ENCODE measurements at regions not wholly inside any gene's neighbourhood (a gene's known extent, or its start where the extent isn't known, plus 50 kb on each side); places are given as distances from the start of the nearest gene placed in this dataset.

DNA sequence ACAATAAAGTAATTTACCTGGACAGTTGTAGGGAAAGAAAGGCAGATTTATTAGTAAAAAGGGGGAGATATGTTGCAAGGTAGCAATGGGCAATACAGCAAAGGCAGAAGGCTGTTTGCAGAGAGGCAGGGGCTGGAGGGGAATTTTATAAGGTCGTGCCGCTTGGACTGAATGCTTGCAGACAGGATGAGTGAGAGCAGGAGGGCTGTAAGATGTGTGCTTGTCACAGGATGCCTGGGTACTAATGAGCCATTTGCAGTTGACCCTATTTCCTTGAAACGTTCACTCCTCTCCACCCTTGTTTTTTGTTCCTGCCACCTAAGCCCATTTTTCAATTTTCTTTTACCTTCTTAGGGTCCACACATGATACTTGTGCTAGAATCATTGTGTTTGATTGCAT is 214.7 kb downstream of the TRAM1L1 start:
- DNase-seq (ENCODE audit: insufficient read length) (no peak), FAIRE-seq (no peak)
- no peak for TF ChIP-seq TAF1 (IDR thresholded peaks at IDR 0.05; ENCODE audit: borderline replicate concordance, low read depth, low read length)
- TF ChIP-seq POLR2AphosphoS5 (IDR thresholded peaks at IDR 0.05; ENCODE audit: low read depth, low read length), result no peak
- no peak for TF ChIP-seq POLR2A (IDR thresholded peaks at IDR 0.05; ENCODE audit: low read depth, low read length)

DNA sequence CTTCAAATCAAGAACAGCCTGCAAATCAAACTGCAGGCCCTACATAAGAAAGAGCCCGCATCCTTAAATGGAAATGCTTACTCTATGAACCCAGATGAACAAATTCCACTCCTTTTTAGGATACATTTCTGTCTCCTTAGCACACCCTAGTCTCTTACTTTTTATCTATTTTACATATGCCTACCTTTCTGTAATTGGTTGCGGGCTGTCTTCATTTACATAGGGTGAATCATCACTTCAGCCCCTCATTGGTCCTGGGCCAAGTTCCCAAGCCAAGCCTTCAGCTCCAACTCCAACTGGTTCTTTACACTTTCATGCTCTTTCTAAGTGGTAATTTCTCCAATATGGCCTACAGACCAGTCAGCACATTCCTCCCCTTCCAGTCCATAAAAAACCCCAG is 219.3 kb downstream of the TRAM1L1 start:
- FAIRE-seq, result no peak
- no peak for TF ChIP-seq POLR2A (IDR thresholded peaks at IDR 0.05; ENCODE audit: low read depth, low read length)
- no peak for TF ChIP-seq POLR2AphosphoS5 (IDR thresholded peaks at IDR 0.05; ENCODE audit: low read depth, low read length)
- TF ChIP-seq TAF1 (IDR thresholded peaks at IDR 0.05; ENCODE audit: borderline replicate concordance, low read depth, low read length), result no peak
- no peak for DNase-seq (ENCODE audit: insufficient read length)

DNA sequence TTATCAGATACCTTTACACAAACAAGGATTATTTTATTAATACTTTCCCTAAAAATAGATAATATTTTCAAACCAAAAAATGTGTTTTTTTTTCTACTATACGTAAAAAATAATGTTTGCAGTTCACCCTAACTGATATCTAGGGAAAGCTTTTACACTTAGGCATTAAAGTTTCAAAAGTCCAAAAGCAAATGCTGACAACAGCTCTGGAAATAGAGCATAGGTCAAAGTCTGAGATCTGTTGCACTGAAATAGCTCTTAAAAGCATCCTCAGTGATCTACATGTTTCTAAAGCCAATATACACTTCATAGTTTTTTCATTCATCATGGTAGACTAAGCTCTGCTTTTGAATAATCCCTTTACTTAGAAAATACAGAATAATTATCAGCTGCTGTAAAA is 222.8 kb downstream of the TRAM1L1 start:
- TF ChIP-seq POLR2AphosphoS5 (IDR thresholded peaks at IDR 0.05; ENCODE audit: low read depth, low read length) (no peak), TAF1 (IDR thresholded peaks at IDR 0.05; ENCODE audit: borderline replicate concordance, low read depth, low read length) (no peak), POLR2A (IDR thresholded peaks at IDR 0.05; ENCODE audit: low read depth, low read length) (no peak)
- DNase-seq (ENCODE audit: insufficient read length) (no peak), FAIRE-seq (no peak)

DNA sequence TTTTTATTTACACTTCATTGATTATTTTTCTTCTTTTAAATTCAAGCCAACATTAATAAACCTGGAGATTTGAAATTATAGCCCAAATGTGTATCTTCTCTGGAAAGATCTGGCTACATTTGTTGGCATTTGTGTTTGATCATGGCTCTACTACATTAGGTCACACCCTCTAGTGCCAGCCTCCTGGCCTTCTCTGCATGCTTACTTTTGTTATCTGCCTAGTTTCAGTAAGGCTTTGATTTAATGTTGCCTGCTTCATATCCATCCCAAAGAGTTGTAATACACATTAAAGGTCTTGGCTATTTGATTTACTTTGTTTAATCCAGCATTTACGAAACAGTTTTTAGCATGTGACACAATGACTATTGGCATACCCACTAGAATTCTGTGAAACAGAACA is 224.5 kb downstream of the TRAM1L1 start:
- FAIRE-seq (no peak), DNase-seq (ENCODE audit: insufficient read length) (no peak)
- TF ChIP-seq POLR2A (IDR thresholded peaks at IDR 0.05; ENCODE audit: low read depth, low read length) (no peak), POLR2AphosphoS5 (IDR thresholded peaks at IDR 0.05; ENCODE audit: low read depth, low read length) (no peak), TAF1 (IDR thresholded peaks at IDR 0.05; ENCODE audit: borderline replicate concordance, low read depth, low read length) (no peak)

DNA sequence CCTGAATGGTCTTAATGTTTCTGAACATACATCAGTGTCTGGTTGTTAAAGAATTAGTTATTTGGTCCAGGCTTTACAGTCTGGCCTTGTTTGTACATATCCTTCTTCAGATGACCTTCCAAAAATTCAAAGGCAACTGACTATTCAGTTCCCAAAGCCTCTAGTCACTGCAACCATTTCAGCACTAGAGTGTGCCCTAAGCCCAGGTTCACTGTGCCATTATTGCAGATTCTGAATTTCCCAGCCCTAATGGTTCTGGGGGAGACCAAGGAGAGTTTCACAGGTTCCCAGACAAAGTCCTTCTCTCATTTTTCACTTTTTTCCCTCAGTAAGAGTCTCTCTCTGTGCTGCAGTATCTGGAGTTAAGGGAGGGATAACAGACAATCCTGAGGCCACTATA is 235.8 kb downstream of the TRAM1L1 start:
- no peak for DNase-seq (ENCODE audit: insufficient read length)
- no peak for TF ChIP-seq POLR2A (IDR thresholded peaks at IDR 0.05; ENCODE audit: low read depth, low read length)
- TF ChIP-seq POLR2AphosphoS5 (IDR thresholded peaks at IDR 0.05; ENCODE audit: low read depth, low read length), result no peak
- TF ChIP-seq TAF1 (IDR thresholded peaks at IDR 0.05; ENCODE audit: borderline replicate concordance, low read depth, low read length), result no peak
- no peak for FAIRE-seq

DNA sequence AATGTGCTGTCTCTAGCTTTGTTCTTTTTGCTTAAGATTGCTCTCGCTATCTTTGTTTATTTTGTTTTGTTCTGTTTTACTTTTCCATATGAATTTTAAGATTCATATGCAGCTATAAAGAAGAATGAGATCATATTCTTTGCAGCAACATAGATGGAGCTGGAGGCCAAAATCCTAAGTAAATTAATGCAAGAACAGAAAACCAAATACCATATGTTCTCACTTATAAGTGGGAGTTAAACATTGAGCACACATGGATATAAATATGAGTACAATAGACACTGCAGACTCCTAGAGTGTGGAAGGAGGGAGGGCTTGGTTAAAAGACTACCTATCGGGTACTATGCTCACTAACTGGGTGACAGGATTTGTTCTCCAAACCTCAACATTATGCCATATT is 237.8 kb downstream of the TRAM1L1 start:
- DNase-seq (ENCODE audit: insufficient read length) (no peak), FAIRE-seq (no peak)
- TF ChIP-seq POLR2AphosphoS5 (IDR thresholded peaks at IDR 0.05; ENCODE audit: low read depth, low read length), result no peak
- no peak for TF ChIP-seq TAF1 (IDR thresholded peaks at IDR 0.05; ENCODE audit: borderline replicate concordance, low read depth, low read length)
- TF ChIP-seq POLR2A (IDR thresholded peaks at IDR 0.05; ENCODE audit: low read depth, low read length), result no peak

DNA sequence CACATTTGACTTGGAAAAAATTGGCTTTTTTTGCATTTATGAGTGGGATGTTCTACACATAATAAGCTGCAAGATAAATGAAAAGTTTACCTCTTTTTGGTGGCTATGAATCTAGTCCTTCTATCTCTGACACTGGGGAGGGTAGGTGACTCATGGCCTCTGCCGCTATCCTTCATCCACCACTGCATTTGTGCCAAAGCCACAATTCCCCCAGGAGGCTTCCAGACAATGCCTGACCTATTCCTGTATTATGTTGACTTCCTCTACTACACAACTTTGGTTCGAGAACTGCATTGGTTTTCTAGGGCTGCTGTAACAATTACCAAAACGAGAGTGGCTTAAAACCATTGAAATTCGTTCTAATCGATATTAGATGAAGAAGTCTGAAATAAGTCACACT is 245.6 kb downstream of the TRAM1L1 start:
- FAIRE-seq, result no peak
- no peak for DNase-seq (ENCODE audit: insufficient read length)

DNA sequence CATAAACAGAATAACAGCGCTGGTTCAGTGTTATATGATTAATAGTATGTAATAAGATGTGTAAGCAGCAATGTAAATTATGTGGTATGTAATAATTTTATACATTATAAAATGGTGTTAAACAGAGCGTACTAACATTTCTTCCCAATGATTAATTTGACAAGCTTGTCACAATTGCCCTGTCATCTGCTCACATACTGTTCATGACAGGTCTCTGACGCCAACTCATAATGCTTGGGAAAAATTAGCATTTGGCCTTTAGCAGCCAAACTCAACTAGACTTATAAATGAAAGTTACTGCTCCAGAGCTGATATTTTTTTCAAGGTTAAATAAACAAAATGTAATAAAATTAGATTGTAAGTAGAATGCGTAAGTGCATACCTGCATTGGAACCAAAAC is 246.8 kb downstream of the TRAM1L1 start:
- no peak for DNase-seq (ENCODE audit: insufficient read length)
- no peak for FAIRE-seq
- TF ChIP-seq TAF1 (IDR thresholded peaks at IDR 0.05; ENCODE audit: borderline replicate concordance, low read depth, low read length), result no peak
- no peak for TF ChIP-seq POLR2AphosphoS5 (IDR thresholded peaks at IDR 0.05; ENCODE audit: low read depth, low read length)
- TF ChIP-seq POLR2A (IDR thresholded peaks at IDR 0.05; ENCODE audit: low read depth, low read length), result no peak

More for the DNA sequence above, 245.6 kb downstream of the TRAM1L1 start:
- TF ChIP-seq POLR2A (IDR thresholded peaks at IDR 0.05; ENCODE audit: low read depth, low read length) (no peak), TAF1 (IDR thresholded peaks at IDR 0.05; ENCODE audit: borderline replicate concordance, low read depth, low read length) (no peak), POLR2AphosphoS5 (IDR thresholded peaks at IDR 0.05; ENCODE audit: low read depth, low read length) (no peak)

DNA sequence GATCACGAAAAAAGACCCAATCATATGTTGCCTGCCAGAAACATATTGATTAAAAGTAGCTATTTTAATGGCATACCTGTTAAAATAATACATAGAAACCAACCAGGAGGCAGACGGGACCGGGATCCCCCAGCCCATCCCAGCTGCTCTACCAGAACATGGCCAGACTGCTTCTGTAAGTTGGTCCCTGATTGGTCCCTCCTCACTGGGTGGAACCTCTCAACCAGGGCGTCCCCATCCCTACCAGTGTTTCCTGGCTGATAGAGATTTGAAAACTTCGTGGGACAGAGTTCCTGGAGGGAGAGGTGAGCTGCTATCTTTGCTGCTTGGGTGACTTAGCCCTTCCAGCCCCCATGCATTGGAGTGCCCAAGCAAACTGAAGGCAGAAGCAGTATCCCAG is 256.2 kb downstream of the TRAM1L1 start:
- DNase-seq (ENCODE audit: insufficient read length), result no peak
- TF ChIP-seq TAF1 (IDR thresholded peaks at IDR 0.05; ENCODE audit: borderline replicate concordance, low read depth, low read length) (no peak), POLR2AphosphoS5 (IDR thresholded peaks at IDR 0.05; ENCODE audit: low read depth, low read length) (no peak), POLR2A (IDR thresholded peaks at IDR 0.05; ENCODE audit: low read depth, low read length) (no peak)
- no peak for FAIRE-seq

DNA sequence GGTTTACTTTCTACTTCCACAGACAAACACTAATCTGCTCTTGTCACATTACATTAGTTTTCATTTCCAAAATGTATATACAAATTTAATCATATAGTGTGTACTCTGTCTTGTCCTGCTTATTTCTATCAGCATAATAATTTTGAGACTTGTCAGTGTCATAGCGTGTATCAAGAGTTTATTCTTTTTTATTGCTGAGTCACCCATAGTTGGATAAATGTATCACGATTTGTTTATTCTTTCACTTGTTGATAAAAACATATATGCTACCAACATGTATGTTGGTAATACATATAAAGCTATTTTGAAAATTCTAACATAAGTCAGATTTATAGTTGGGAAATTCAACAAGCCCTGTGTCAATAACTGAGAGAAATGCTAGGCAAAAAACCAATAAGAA is 261.2 kb downstream of the TRAM1L1 start:
- TF ChIP-seq POLR2A (IDR thresholded peaks at IDR 0.05; ENCODE audit: low read depth, low read length) (no peak), POLR2AphosphoS5 (IDR thresholded peaks at IDR 0.05; ENCODE audit: low read depth, low read length) (no peak), TAF1 (IDR thresholded peaks at IDR 0.05; ENCODE audit: borderline replicate concordance, low read depth, low read length) (no peak)
- DNase-seq (ENCODE audit: insufficient read length), result no peak
- FAIRE-seq, result no peak

DNA sequence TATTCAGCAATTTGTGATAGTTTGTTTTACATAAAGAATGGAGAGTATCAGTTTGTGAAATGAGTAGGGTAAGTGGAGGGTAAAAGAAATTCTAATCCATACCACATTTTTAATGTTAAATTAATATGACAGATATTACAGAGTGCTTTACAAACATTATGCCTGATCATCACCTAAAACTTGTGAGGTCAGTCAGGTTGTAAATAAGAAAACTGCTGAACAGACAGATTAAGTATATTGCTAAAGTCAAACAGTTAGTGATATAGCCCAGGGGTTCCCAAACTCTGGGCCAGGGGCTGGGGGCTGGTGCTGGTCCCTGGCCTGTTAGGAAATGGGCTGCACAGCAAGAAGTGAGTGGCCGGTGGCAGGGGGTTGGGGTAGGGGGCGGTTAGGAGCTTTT is 273.6 kb downstream of the TRAM1L1 start:
- FAIRE-seq (no peak), DNase-seq (ENCODE audit: insufficient read length) (no peak)
- TF ChIP-seq POLR2A (IDR thresholded peaks at IDR 0.05; ENCODE audit: low read depth, low read length) (no peak), POLR2AphosphoS5 (IDR thresholded peaks at IDR 0.05; ENCODE audit: low read depth, low read length) (no peak), TAF1 (IDR thresholded peaks at IDR 0.05; ENCODE audit: borderline replicate concordance, low read depth, low read length) (no peak)

DNA sequence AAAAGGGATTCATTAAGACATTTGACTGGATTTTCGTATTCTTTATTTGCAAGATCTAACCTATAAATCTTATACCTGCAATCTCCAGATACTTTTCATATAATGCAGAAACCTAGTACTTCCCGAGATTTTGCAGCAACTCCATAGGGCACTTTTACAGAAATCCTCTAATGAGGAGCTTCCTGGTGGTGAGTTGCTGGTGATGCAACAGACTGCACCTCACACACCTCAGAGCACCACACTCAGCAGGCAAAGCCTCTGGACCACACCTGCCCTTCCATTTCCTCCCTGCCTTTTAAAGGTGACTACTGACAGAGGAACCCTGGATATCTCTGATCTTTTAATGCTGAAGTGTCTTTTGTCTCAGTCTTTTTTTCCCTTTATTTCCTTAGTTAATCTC is 289.4 kb downstream of the TRAM1L1 start:
- no peak for DNase-seq (ENCODE audit: insufficient read length)
- no peak for FAIRE-seq
- TF ChIP-seq POLR2AphosphoS5 (IDR thresholded peaks at IDR 0.05; ENCODE audit: low read depth, low read length) (no peak), TAF1 (IDR thresholded peaks at IDR 0.05; ENCODE audit: borderline replicate concordance, low read depth, low read length) (no peak), POLR2A (IDR thresholded peaks at IDR 0.05; ENCODE audit: low read depth, low read length) (no peak)

DNA sequence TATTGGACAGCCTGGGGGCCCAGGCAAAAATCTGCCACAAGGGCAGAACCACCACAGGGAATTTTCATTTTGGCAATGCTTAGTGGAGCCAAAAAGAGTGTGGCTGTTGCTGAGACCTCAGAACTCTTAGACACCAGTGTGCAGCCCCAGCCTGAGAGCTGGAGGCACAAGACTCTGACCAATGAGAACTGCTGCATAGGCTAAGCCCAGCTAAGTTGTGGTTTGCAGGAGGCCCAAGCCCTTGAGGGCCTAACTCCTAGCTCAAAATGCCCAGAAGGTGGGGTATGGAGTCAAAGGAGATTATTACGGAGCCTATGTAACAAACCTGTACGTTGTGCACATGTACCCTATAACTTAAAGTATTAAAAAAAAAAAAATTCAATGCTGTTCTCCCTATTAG is 296.7 kb downstream of the TRAM1L1 start:
- FAIRE-seq (no peak), DNase-seq (ENCODE audit: insufficient read length) (no peak)
- TF ChIP-seq POLR2AphosphoS5 (IDR thresholded peaks at IDR 0.05; ENCODE audit: low read depth, low read length) (no peak), POLR2A (IDR thresholded peaks at IDR 0.05; ENCODE audit: low read depth, low read length) (no peak), TAF1 (IDR thresholded peaks at IDR 0.05; ENCODE audit: borderline replicate concordance, low read depth, low read length) (no peak)
